HepG2 (cell line): ENCODE measurements at regions not wholly inside any gene's neighbourhood (a gene's known extent, or its start where the extent isn't known, plus 50 kb on each side); places are given as distances from the start of the nearest gene placed in this dataset.

Source experiments
- ATAC-seq: fragments of 200-7000 bp; cut with Tn5 transposase; 3 replicates; pipeline ENCODE4 v1.9.1; 2020; ENCODE audit warnings: mild to moderate bottlenecking, moderate library complexity
- BruUV-seq: library from RNA; stranded (reverse); fragments of 400-500 nt; replicated peaks from 2 replicates; lab custom pipeline; 2021; lab: Mats Ljungman, UMichigan
- CTCF ChIA-PET: fragments of 300-600 bp; formaldehyde crosslinking; extraction: SDS; loops from one replicate; lab custom pipeline; 2021; ENCODE audit warnings: low total read pairs, inconsistent platforms, low intra/inter-chr PET ratio; lab: Yijun Ruan, JAX
- POLR2A ChIA-PET: fragments of 350-600 bp; sonication (Branson Sonifier 250); formaldehyde crosslinking; loops from one replicate; lab custom pipeline; 2020; ENCODE audit warnings: antibody characterized with exemption, inconsistent platforms; lab: Yijun Ruan, JAX
- DNase-seq: peaks from one replicate; pipeline ENCODE4 v3.0.0-alpha.2; 2015; ENCODE audit warnings: low spot score
- FAIRE-seq: peaks from 3 replicates; lab custom pipeline; 2011; peaks lifted over from hg19 to GRCh38; lab: Jason Lieb, UNC
- H2AFZ ChIP-seq: one replicate; pipeline ENCODE4 v1.6.1; 2011; ENCODE audit warnings: low read length, inconsistent platforms
- H3K27ac ChIP-seq: fragments of 300-600 bp; 3 replicates; pipeline ENCODE4 v1.8.0; 2011; ENCODE audit warnings: mixed run types, mild to moderate bottlenecking, mixed read lengths, low read length, inconsistent platforms; ENCODE audit not compliant: insufficient read depth; ENCODE audit errors: extremely low read length
- H3K27me3 ChIP-seq, 2 experiments: fragments of 200-600 bp in 1 of 2; 2 replicates in 1 of 2; 3 replicates in 1 of 2; pipeline versions ENCODE4 v1.6.0 to v1.8.0; 2011; ENCODE audit warnings: low read length in 2 of 2, mild to moderate bottlenecking in 2 of 2, moderate library complexity in 2 of 2, inconsistent platforms in 1 of 2; ENCODE audit not compliant: insufficient read depth in 2 of 2, control insufficient read depth in 1 of 2
- H3K36me3 ChIP-seq, 2 experiments: fragments of 200-600 bp in 1 of 2; replicated peaks in 1 of 2; 2 replicates in 1 of 2; 3 replicates in 1 of 2; pipeline versions ENCODE4 v1.5.1 to v1.8.0; 2011; ENCODE audit warnings: low read length in 2 of 2, inconsistent platforms in 1 of 2; ENCODE audit not compliant: insufficient read depth in 2 of 2, control insufficient read depth in 1 of 2
- H3K4me1 ChIP-seq: 2 replicates; pipeline ENCODE4 v1.5.1; 2012; ENCODE audit warnings: low read length, inconsistent platforms; ENCODE audit not compliant: insufficient read depth
- H3K4me2 ChIP-seq: 2 replicates; pipeline ENCODE4 v1.6.0; 2011; ENCODE audit warnings: low read depth, low read length, inconsistent platforms
- H3K4me3 ChIP-seq, 3 experiments: fragments of 200-600 bp in 1 of 3; sonication (generic), shearing (Covaris generic) in 1 of 3; replicated peaks in 1 of 3; 2 replicates each; pipeline ENCODE4 v1.5.1; 2011 to 2016; ENCODE audit warnings: low read length in 3 of 3, inconsistent platforms in 2 of 3, low read depth in 2 of 3, mild to moderate bottlenecking in 2 of 3, control low read depth in 1 of 3, mixed read lengths in 1 of 3; ENCODE audit not compliant: insufficient read depth in 1 of 3
- H3K79me2 ChIP-seq: one replicate; pipeline ENCODE4 v1.6.1; 2011; ENCODE audit warnings: low read length, inconsistent platforms; ENCODE audit not compliant: insufficient read depth
- H3K9ac ChIP-seq: 2 replicates; pipeline ENCODE4 v1.6.0; 2011; ENCODE audit warnings: mild to moderate bottlenecking, low read depth, low read length, inconsistent platforms; ENCODE audit not compliant: insufficient read depth
- H3K9me3 ChIP-seq: 2 replicates; pipeline ENCODE4 v1.5.1; 2012; ENCODE audit warnings: mild to moderate bottlenecking, low read length
- H4K20me1 ChIP-seq: 2 replicates; pipeline ENCODE4 v1.6.0; 2011; ENCODE audit warnings: inconsistent platforms, mild to moderate bottlenecking, low read length, moderate library complexity; ENCODE audit not compliant: insufficient read depth
- ELF1 ChIP-seq: sonication (generic); formaldehyde crosslinking; IDR thresholded peaks from 2 replicates; pipeline ENCODE4 v1.4.0; 2020; ENCODE audit warnings: missing genetic modification reagents
- GATAD1 ChIP-seq: IDR thresholded peaks from 2 replicates; pipeline ENCODE4 v1.6.1; 2016; ENCODE audit warnings: missing genetic modification reagents, missing compliant biosample characterization
- SKI ChIP-seq: fragments of 450-650 bp; IDR thresholded peaks from one replicate; pipeline ENCODE4 v1.6.1; 2018; ENCODE audit warnings: mild to moderate bottlenecking; ENCODE audit not compliant: partially characterized antibody
- SRSF4 ChIP-seq: fragments of 200-400 bp; formaldehyde crosslinking; IDR thresholded peaks from one replicate; pipeline ENCODE4 v1.6.1; 2018; ENCODE audit warnings: mild to moderate bottlenecking, low read depth, low read length, moderate library complexity; ENCODE audit not compliant: poor library complexity, severe bottlenecking
- TCF7L2 ChIP-seq: IDR thresholded peaks from 2 replicates; pipeline ENCODE4 v1.6.1; 2011; ENCODE audit warnings: mild to moderate bottlenecking, low read depth, low read length, moderate library complexity
- THAP9 ChIP-seq: sonication (generic); formaldehyde crosslinking; IDR thresholded peaks from 2 replicates; pipeline ENCODE4; 2020; ENCODE audit warnings: missing genetic modification reagents, mild to moderate bottlenecking, borderline replicate concordance
- TMF1 ChIP-seq: sonication (generic); formaldehyde crosslinking; IDR thresholded peaks from 2 replicates; pipeline ENCODE4 v1.8.1; 2022; ENCODE audit warnings: low read depth, missing genetic modification reagents
- TRIM24 ChIP-seq: sonication (generic); formaldehyde crosslinking; IDR thresholded peaks from 2 replicates; pipeline ENCODE4 v1.8.0; 2022; ENCODE audit warnings: mild to moderate bottlenecking, missing genetic modification reagents
- ZNF3 ChIP-seq: IDR thresholded peaks from 2 replicates; pipeline ENCODE4 v1.7.0; 2017; ENCODE audit warnings: inconsistent platforms
- ZNF543 ChIP-seq: sonication (generic); formaldehyde crosslinking; IDR thresholded peaks from 2 replicates; pipeline ENCODE4 v1.4.0; 2020; ENCODE audit warnings: mild to moderate bottlenecking, missing genetic modification reagents
- ZNF777 ChIP-seq: sonication (generic); formaldehyde crosslinking; IDR thresholded peaks from 2 replicates; pipeline ENCODE4 v1.4.0; 2020; ENCODE audit warnings: missing genetic modification reagents
- ZNF850 ChIP-seq: sonication (generic); formaldehyde crosslinking; conservative IDR thresholded peaks from 2 replicates; pipeline ENCODE4 v1.9.0; 2021; ENCODE audit warnings: mild to moderate bottlenecking, missing genetic modification reagents
- ZNF883 ChIP-seq: sonication (generic); formaldehyde crosslinking; IDR thresholded peaks from 2 replicates; pipeline ENCODE4 v1.5.1; 2020; ENCODE audit warnings: mild to moderate bottlenecking, missing genetic modification reagents; ENCODE audit errors: not compliant biosample characterization
- WGBS: methylation state at CpG from one replicate; pipeline ENCODE4 v1.1.6; 2017; ENCODE audit warnings: low lambda C conversion rate; 5-methylcytosine and 5-hydroxymethylcytosine counted together
- in situ Hi-C: cut with HindIII; loops from 2 replicates; pipeline ENCODE4 v1.10.0; 2017; ENCODE audit warnings: low pct_unique_long_range_greater_than_20kb; ENCODE audit not compliant: extremely low pct_ligation_motif_present
- intact Hi-C: fragments of 100-400 bp; cut with micrococcal nuclease; formaldehyde crosslinking; loops from one replicate; pipeline ENCODE4 v1.10.0; 2022; ENCODE audit not compliant: unreplicated experiment
- TF ChIP-seq, protein P1 (sequence below): sonication (generic); formaldehyde crosslinking; IDR thresholded peaks from 2 replicates; pipeline ENCODE4 v1.4.0; 2020; ENCODE audit warnings: mild to moderate bottlenecking, missing genetic modification reagents

DNA sequence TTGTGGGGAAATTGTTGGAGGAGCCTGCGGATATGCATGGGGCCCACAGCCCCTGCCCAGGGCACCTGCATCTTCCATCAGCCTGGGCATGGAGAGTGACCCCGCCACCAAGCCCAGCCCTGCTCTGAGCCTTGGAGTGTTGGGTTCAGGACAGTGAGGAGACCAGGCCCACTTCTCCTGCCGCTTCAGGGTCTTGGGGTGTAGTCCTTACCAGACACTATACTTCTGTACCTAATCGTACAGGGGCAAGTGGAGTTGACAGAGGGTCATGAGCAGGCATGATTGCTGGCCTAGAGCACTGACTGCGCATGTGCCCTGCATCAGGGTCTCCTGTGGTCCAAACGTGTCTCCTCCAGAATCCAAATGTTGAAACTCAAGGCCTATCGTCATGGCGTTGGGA is 108.9 kb upstream of the ZNF236 start:
- ChIA-PET POLR2A (no interaction called here), CTCF (no interaction called here)
- FAIRE-seq (no peak), ATAC-seq (no peak), DNase-seq (no peak)
- H3K27ac ChIP-seq, result no peak overlapping the region
- no peaks in the 10 kb centered on the region for H4K20me1 ChIP-seq
- H3K4me3 ChIP-seq, result no peak overlapping the region
- peaks cover 4 to 36% of the 10 kb centered on the region in 2 experiments for H3K27me3 ChIP-seq
- in situ Hi-C loops, result no loop called here
- H3K4me2 ChIP-seq, result no peak overlapping the region
- no TSS peak for BruUV-seq
- WGBS, result 13% methylated on average over 3 of the region's 8 CpGs
- H3K9ac ChIP-seq, result no peak overlapping the region
- TF ChIP-seq ZNF777 (CRISPR knock-in tag) (no peak), ELF1 (no peak), TRIM24 (CRISPR knock-in tag) (no peak), ZNF3 (CRISPR knock-in tag) (no peak), SKI (no peak), ZNF850 (CRISPR knock-in tag) (no peak), ZNF543 (no peak), GATAD1 (CRISPR knock-in tag) (no peak), SRSF4 (no peak), ZNF883 (no peak), TMF1 (no peak), TCF7L2 (no peak), THAP9 (CRISPR knock-in tag) (no peak)
- TF ChIP-seq, protein P1, sequence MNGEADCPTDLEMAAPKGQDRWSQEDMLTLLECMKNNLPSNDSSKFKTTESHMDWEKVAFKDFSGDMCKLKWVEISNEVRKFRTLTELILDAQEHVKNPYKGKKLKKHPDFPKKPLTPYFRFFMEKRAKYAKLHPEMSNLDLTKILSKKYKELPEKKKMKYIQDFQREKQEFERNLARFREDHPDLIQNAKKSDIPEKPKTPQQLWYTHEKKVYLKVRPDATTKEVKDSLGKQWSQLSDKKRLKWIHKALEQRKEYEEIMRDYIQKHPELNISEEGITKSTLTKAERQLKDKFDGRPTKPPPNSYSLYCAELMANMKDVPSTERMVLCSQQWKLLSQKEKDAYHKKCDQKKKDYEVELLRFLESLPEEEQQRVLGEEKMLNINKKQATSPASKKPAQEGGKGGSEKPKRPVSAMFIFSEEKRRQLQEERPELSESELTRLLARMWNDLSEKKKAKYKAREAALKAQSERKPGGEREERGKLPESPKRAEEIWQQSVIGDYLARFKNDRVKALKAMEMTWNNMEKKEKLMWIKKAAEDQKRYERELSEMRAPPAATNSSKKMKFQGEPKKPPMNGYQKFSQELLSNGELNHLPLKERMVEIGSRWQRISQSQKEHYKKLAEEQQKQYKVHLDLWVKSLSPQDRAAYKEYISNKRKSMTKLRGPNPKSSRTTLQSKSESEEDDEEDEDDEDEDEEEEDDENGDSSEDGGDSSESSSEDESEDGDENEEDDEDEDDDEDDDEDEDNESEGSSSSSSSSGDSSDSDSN (CRISPR knock-in tag), result no peak
- no peak overlapping the region for H2AFZ ChIP-seq
- no peaks in the 10 kb centered on the region for H3K79me2 ChIP-seq
- H3K36me3 ChIP-seq, result no peaks in the 10 kb centered on the region
- intact Hi-C loops, result no loop called here
- no peaks in the 10 kb centered on the region for H3K4me1 ChIP-seq
- no peaks in the 10 kb centered on the region for H3K9me3 ChIP-seq
